GM20431 (cell line): ENCODE measurements at regions not wholly inside any gene's neighbourhood (a gene's known extent, or its start where the extent isn't known, plus 50 kb on each side); places are given as distances from the start of the nearest gene placed in this dataset.

Source experiments
- in situ Hi-C: fragments of 300-500 bp; cut with MseI, MboI; formaldehyde crosslinking; loops from one replicate; pipeline ENCODE4 v1.15.0; 2020; ENCODE audit warnings: low sequenced_read_pairs; ENCODE audit not compliant: unreplicated experiment

DNA sequence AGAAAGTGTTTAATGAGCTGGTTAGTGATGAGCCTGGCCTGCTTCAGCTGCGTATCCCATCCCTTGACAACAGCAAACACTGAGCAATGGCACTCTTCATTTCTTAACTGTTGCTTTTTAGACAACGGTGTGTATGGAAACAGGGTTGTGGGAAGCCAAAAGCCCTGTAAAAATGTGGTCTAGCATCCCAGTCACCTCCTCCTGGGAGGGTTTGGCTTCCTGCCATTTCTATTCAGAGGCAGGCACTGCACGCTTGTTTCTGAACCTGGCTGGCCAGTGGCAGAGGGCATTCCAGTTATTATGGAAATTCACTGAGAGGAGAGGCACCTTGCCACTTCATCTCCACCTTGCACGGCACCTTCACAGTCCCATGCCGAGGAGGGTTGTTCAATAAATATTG is 123.0 kb upstream of the ADARB2 start:
- in situ Hi-C loops, result no loop called here

DNA sequence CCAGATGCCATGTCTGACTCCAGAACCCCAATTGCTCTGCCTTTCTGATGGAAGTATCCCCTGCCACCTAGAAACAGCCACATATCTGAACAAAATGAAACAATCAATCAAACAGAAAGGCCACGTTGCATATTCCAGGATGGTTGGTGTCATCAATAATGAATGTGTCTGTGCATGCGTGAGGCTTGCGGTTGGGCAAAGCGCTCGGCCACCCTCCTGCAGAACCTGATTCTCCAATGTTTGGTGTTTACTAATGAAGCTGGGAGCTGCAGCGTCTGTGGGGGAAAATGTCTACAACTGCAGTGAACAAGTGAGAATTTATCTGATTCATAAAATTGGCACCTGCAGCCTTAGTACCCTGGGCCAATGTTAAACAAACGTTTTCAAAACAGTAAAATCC is 121.2 kb upstream of the ADARB2 start:
- in situ Hi-C loops, result no loop called here

DNA sequence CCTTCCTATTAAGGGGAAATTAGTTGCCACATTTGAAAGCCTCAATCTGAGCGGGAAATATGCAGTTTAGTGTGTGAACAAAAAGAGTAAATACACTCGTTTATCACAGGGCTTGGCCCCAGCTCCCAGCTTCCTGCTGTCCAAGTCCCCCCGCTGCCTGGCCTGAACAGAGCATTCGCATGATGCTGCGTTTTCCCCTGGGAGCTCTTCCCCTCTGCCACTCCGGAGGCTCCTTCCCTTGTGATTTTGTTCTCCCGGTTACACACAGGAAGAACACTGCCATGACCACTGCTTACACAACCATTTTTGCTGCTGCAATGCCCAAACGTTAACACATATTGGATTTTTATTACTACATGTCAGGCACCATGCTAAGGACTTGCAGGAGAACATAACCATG is 120.7 kb upstream of the ADARB2 start:
- in situ Hi-C loops, result no loop called here

DNA sequence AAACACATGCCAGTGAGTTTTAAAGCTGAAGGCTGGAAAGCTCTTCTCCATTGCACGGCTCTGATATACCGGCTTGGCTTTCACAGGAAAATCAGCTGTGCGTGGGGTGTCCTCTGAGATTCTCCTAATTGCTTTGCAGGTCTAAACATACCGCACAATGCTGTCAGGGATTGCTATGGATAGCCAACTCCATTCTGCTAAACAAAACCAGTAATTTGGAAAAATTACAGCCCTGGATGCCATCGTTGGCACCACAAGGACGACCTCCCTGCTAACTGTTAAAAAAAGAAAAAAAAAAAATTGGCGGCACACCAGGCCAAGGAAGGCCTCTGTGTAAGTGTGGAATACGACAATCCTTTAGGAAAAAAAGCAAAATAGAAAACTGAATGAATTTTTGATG is 118.6 kb upstream of the ADARB2 start:
- in situ Hi-C loops, result no loop called here

DNA sequence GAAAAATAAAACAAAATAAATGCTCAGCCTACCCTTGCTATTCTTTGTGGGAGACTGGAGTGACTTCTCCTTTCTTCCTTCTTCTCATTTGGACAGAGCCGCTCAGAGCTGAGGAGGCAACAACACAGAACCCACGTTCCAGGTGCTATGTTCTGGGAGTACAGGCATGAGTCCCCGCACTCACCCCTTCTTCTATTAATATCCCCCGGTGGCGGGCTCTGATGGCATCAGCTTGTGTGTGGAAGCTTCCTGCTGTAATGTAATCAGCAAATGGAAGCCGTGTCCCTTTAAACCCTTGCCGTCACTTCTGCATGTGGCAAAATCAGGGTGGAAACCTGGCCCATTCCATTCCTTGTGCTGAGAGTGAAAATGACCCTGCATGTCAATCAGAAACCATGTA is 116.9 kb upstream of the ADARB2 start:
- in situ Hi-C loops, result no loop called here

DNA sequence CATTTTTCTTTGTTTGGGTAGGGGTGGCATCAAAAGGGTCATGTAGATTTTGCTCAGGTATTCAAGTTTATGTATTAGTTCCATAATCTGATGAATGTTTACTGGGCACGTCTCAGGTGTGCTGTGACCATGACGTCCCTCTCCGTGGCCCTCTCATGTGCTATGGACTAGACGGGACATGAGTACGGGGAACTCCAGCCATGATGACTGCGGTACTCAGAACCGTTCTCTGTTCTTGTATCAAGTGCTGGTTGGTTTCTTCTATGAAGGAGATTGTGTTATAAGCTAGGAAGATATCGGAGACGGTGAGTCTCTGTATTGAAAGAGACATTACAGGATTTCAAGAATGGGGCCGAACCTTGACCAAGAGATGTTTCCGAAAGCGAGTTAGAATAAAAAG is 116.5 kb upstream of the ADARB2 start:
- in situ Hi-C loops, result no loop called here

DNA sequence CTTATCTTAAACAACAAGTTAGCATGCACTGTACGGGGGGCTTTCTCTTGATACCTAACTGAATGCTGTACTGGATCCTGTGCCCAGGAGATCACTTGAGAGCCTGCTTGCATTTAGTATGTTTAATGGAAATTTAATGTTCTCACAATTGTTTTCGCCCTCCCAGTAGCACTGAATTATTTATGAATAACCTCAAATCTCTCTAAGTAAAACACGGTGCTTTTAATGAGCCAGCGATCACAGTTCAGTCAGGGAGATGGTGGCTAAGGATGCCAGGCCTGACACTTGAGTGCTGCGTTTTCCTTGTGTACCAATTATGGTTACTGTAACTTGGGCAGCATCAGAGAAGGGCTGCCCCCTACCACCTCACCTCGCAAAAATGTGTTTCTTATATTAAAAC is 115.5 kb upstream of the ADARB2 start:
- in situ Hi-C loops, result no loop called here

DNA sequence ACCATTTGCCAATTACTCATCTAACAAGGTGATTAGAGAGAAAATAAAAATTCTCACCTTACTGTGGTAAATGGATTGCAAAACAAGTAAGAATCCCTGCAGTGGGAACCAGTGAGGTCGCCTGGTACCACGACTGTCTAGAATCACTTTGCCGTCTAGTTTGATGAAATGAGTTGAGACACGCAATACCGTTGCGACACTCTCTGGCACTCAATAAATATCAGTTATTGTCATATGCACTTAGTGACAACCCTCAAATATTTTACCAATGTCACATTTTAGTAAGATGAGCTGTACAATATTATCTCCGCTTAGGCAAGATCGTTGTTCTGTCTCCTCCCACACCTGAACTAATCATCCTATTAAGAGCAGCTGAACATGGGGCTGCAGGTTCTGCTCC is 114.4 kb upstream of the ADARB2 start:
- in situ Hi-C loops, result no loop called here

DNA sequence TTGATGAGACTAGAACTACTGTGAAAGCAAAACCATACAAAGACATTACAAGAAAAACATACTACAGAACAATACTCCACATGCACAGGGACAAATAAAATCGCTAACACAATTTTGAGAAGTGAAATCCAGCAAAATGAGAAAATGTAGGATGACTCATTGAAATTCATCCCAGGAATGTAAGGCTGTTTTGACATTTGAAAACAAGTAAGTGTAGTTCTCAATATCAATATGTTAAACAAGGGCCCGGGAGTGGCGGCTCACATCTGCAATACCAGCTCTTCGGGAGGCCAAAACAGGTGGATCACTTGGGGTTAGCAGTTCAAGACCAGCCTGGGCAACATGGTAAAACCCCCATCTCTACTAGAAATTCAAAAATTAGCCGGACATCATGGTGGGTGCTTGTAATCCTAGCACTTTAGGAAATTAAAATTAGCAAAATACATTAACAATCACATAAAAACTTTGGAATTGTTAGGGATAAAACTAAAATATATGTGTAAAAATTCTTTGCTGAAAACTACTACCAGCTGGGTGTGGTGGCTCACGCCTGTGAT is 113.7 kb upstream of the ADARB2 start:
- in situ Hi-C loops, result no loop called here

DNA sequence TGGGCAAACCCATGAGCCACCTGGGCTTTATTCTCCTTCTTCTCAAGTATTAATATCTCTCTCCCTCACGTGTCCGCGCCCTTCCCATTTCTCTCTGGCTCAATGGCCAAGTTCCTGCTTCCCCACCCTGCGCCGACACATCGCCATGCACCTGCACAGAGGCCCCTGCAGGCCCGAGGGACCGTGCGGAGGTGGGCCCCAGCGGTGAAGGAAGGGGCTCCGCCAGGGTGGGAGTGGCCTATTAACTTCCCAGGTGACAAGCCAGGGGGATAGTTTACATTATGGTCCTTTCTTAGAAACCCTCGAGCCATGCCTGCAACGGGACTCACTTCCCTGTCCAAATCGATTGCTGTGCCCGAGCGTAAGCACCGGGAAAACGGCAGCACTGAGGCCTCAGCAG is 110.0 kb upstream of the ADARB2 start:
- in situ Hi-C loops, result no loop called here

DNA sequence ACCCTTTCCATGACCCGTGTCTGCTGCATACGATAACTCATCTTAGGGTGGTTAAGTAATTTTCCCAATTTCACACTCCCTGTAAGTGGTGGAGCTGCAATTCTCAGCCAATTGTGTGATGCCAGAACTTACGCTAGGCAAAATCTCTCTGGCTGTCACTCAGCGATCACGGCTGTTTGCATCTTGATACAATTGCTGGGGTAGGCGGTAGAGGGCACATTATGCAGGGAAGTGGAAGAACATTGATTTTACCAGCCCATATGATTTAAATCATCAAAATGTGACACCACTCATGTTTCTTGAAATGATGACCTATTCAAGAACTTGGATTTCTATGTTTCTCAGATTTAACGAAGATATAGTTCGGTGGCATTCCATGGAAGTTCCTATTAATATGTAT is 108.7 kb upstream of the ADARB2 start:
- in situ Hi-C loops, result no loop called here

DNA sequence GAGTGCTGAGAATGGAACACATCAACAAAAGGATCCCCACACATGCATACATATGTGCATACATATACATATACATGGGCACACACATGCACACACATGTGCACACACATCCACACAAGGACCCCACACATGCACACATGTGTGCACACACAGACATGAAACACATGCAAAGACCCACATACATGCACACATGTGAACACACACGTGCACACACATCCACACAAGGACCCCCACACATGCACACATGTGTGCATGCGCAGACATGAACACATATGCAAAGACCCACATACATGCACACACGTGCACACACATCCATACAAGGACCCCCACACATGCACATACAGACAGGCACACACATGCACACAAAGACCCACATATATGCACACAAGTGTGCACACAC is 104.4 kb upstream of the ADARB2 start:
- in situ Hi-C loops, result no loop called here

DNA sequence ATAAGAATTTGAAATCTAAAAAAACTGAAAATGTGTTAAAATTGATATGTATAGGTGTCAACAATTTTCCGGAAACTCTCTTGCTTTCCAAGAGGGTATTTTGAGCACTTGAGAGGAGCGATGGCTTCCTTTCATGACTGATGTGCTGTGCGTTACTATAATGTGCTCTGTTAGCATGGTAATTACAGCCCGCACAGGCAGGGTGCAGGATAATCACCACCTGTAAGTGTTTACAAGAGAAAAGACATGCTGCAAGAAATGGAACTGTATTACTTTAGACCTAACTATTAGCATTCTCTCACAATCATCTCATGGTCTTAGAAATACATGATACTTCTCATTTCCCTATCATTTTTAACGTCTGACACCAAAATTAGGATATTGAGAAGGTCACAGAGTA is 92.4 kb upstream of the ADARB2 start:
- in situ Hi-C loops, result no loop called here

DNA sequence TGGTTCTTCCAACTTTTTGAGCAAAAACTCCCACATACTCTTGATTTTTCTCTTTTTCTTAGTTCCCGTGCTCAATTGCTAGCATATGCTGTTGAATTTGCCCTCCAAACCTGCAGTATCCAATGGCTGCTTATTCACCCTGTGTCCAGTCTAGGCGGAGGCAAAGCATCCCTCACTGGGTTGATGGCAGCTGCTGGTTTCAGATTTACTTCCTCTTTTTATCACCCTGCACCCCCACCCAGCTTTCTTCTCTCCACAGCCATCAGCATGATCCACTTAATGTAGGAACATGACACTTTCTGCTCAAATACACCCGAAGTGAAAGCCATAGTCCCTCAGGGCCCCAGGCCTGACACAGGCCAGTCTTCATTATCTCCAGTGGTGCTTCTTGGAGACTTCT is 87.6 kb upstream of the ADARB2 start:
- in situ Hi-C loops, result no loop called here

DNA sequence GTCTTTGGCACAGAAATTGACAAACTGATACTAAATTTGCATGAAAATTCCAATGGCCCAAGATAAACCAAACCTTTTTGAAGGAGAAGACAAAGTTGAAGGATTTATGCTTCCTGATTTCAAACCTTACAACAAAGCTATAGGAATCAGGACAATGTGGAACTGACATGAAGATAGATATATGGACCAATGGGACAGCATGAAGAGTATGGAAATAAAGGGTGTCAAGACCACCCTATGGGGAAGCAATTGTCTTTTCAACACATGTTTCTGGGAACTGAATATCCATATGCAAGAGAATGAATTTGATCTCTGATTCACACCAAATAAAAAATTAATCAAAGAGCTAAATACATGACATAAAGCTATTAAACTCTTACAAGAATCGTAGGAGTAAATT is 77.2 kb upstream of the ADARB2 start:
- in situ Hi-C loops, result no loop called here

DNA sequence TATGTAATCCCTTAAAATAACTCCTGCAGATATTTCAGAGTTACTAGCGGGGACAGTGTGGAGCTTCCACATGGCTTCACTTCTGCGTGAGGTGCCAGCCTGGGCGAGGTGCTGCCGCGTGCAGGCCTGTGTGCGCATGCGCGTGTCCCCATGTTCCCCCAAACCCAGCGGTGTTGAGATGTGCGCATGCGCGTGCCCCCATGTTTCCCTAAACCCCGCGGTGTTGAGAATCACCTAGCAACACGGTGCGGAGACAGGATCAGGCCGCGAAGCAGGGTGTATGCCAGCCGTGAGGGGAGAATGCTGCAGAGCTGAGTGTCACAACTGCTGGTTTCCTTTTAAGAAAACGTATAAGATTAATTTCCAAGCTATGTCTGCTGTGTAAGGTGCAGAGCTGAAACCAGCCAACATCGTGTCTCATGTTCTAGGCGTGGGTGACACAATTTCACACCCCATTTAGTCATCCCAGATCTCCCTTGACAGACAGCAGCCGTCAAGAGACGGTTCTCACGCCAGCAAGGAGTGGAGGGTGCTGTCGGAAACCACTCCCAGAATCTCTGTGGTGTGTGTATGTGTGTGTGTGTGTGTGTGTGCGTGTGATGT is 71.9 kb upstream of the ADARB2 start:
- in situ Hi-C loops, result no loop called here

DNA sequence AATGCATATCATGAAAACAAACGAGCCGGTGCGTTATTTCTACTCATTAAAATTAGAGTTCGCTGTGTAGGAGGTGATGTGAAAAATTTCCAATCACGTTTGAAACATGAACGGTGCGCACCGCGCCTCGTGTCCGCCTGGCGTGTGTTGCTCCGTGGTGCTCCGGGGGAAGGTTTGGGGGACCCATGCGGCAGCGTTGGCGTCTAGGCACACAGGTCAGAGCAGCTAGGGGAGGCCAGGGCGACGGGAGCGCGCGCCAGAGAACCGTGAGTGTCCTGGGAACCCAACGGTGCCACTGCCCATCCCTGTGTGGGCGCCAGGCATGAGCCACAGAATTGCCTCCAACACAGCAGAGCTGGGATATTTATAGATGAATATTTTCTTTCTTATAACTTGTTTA is 70.6 kb upstream of the ADARB2 start:
- in situ Hi-C loops, result no loop called here

DNA sequence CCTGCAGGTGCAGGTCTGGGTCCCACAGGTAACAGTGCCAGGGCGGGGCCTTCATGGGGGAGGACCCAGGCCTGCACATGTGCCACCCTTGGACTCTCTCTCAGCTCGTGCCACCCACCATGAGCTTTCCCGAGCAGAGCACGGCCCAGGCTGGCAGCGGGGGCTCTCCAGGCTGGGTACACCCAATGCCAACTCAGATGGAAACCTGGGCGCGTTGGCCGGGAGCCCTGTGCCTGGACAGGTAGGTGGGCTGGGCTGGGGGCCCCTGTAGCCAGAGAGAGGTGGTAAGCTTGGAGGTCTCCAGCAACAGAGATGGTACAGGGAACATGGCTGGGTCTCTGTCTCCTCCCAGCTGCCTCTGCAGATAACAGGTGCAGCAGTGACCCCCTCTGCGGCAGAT is 69.9 kb upstream of the ADARB2 start:
- in situ Hi-C loops, result no loop called here

DNA sequence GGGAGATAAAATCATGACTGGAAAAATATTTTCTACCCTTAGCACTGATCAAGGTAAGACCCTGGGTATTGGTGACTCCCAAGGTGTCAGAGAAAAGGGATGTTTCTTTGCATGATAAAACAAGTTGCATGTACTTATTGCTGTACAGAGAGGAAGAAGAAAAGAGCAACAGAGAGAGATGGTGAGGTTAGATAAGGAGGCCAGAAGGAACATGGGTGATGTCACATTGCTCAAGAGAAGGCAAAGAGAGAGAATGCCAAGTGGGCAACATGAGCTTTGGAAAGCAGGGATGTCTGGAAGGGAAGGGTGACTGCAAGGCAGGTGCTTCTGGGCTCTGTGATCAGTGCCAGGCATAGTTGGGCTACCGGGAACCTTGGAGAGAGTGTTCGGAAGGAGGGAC is 65.1 kb upstream of the ADARB2 start:
- in situ Hi-C loops, result no loop called here

DNA sequence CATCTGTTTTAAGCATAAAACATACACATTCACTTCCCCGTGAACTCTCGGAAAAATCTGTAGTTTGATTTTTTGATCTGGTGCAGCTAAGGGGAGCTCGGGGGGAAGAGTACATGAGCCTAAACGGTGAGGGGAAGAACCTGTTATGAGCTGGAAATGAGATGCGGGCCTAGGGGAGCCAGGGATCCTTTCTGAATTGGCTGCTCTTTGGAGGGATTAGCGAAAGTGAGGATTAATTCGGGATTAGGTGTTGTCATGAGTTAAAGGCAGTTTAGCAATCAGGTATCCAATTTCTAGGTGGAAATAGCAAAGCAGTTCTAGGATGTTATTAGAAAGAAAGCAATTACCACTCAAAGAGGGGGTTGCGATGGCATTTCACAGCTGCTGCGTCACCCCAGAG is 51.1 kb upstream of the ADARB2 start:
- in situ Hi-C loops, result no loop called here
